Left lung (tissue), 4 donors: ENCODE measurements at regions not wholly inside any gene's neighbourhood (a gene's known extent, or its start where the extent isn't known, plus 50 kb on each side); places are given as distances from the start of the nearest gene placed in this dataset.

Source experiments
- ATAC-seq: fragments of 200-7000 bp; cut with Tn5 transposase; one replicate; pipeline ENCODE4 v1.9.1; 2020; ENCODE audit warnings: moderate library complexity
- DNase-seq, 4 donors: peaks; one replicate each; pipeline ENCODE4 v3.0.0-alpha.2; 2013 to 2020
- H3K27ac ChIP-seq, 2 donors: fragments of 200-600 bp; sonication (generic) in 1 of 2; one replicate each; pipeline versions ENCODE4 v1.5.0 to v1.8.0; 2020 to 2021
- H3K27me3 ChIP-seq, 2 donors: fragments of 200-600 bp; sonication (generic) in 1 of 2; one replicate each; pipeline versions ENCODE4 v1.5.0 to v1.8.0; 2020 to 2021
- H3K36me3 ChIP-seq, 2 donors: fragments of 200-600 bp; sonication (generic) in 1 of 2; one replicate each; pipeline versions ENCODE4 v1.5.0 to v1.8.0; 2020 to 2021
- H3K4me1 ChIP-seq, 2 donors: fragments of 200-600 bp; one replicate each; pipeline ENCODE4 v1.8.0; 2021
- H3K4me3 ChIP-seq, 2 donors: fragments of 200-600 bp; sonication (generic) in 1 of 2; one replicate each; pipeline versions ENCODE4 v1.5.0 to v1.8.0; 2020 to 2021; ENCODE audit warnings: mild to moderate bottlenecking in 1 of 2
- H3K9me3 ChIP-seq, 2 donors: fragments of 200-600 bp; sonication (generic) in 1 of 2; one replicate each; pipeline versions ENCODE4 v1.5.0 to v1.8.0; 2020 to 2021
- CTCF ChIP-seq, 2 donors: fragments of 200-600 bp; sonication (generic) in 1 of 2; IDR thresholded peaks; one replicate each; pipeline versions ENCODE4 v1.5.0 to v1.8.0; 2021; ENCODE audit warnings: antibody characterized with exemption in 2 of 2
- intact Hi-C, 2 donors: fragments of 100-400 bp; cut with DNase I; formaldehyde crosslinking; loops; one replicate each; pipeline versions ENCODE4 v1.11.2 to v1.14.2; 2022
- donor health status: DM: no; HTN: yes; CAD: no.
- donor health status: DM: no; HTN: no; CAD: no.

GRCh38 chr16:14002416-14002990, 68.6 kb upstream of the MRTFB start:
- TF ChIP-seq CTCF (IDR thresholded peaks at IDR 0.05): no peak
- intact Hi-C loops: no loop called here
- H3K4me3 ChIP-seq: no peak overlapping the region
- H3K4me1 ChIP-seq: peaks cover 0 to 20% of the 10 kb centered on the region in 2 donors
- no peaks in the 10 kb centered on the region for H3K9me3 ChIP-seq
- no peaks in the 10 kb centered on the region for H3K27me3 ChIP-seq
- no peak for DNase-seq
- ATAC-seq: no peak
- H3K36me3 ChIP-seq: no peaks in the 10 kb centered on the region
- H3K27ac ChIP-seq: peak overlapping the region in 1 of 2 donors; percentile 4

- peak overlapping the region in 1 of 2 donors; percentile 4 for H3K27ac ChIP-seq
- ATAC-seq (peak; percentile 93), DNase-seq (peak in 3 of 4 donors; percentile 44 to 82 (median 75))
- intact Hi-C loops: no loop called here
- no peaks in the 10 kb centered on the region for H3K27me3 ChIP-seq
- H3K4me1 ChIP-seq: peaks cover 0 to 20% of the 10 kb centered on the region in 2 donors
- H3K9me3 ChIP-seq: no peaks in the 10 kb centered on the region
- H3K36me3 ChIP-seq: no peaks in the 10 kb centered on the region
- H3K4me3 ChIP-seq: peak overlapping the region in 1 of 2 donors; percentile 13
- peak in 1 of 2 donors; percentile 10 for TF ChIP-seq CTCF (IDR thresholded peaks at IDR 0.05)
These were observed 68.0 kb upstream of the MRTFB start for GRCh38 chr16:14003074-14003570.

- intact Hi-C loops: no loop called here
- no peak for TF ChIP-seq CTCF (IDR thresholded peaks at IDR 0.05)
- no peak for ATAC-seq
- no peaks in the 10 kb centered on the region for H3K27me3 ChIP-seq
- H3K4me1 ChIP-seq: peaks cover 0 to 20% of the 10 kb centered on the region in 2 donors
- no peaks in the 10 kb centered on the region for H3K9me3 ChIP-seq
- no peak for DNase-seq
- H3K27ac ChIP-seq: no peak overlapping the region
- H3K4me3 ChIP-seq: no peak overlapping the region
- H3K36me3 ChIP-seq: no peaks in the 10 kb centered on the region
These were observed 66.9 kb upstream of the MRTFB start for GRCh38 chr16:14004031-14004728.

- ATAC-seq: no peak
- H3K4me1 ChIP-seq: peaks cover 0 to 20% of the 10 kb centered on the region in 2 donors
- no peak for TF ChIP-seq CTCF (IDR thresholded peaks at IDR 0.05)
- no peak for DNase-seq
- H3K9me3 ChIP-seq: no peaks in the 10 kb centered on the region
- no peak overlapping the region for H3K27ac ChIP-seq
- no peaks in the 10 kb centered on the region for H3K27me3 ChIP-seq
- intact Hi-C loops: no loop called here
- H3K36me3 ChIP-seq: no peaks in the 10 kb centered on the region
- H3K4me3 ChIP-seq: no peak overlapping the region
These were observed 66.3 kb upstream of the MRTFB start for GRCh38 chr16:14004729-14005315.

GRCh38 chr16:14005335-14005734, 65.8 kb upstream of the MRTFB start:
- DNase-seq: no peak
- ATAC-seq: no peak
- Histone ChIP-seq H3K9me3 (no peaks in the 10 kb centered on the region), H3K27me3 (no peaks in the 10 kb centered on the region), H3K36me3 (no peaks in the 10 kb centered on the region), H3K27ac (no peak overlapping the region), H3K4me1 (peaks cover 0 to 20% of the 10 kb centered on the region in 2 donors), H3K4me3 (no peak overlapping the region)
- no peak for TF ChIP-seq CTCF (IDR thresholded peaks at IDR 0.05)
- intact Hi-C loops: no loop called here
